GM18511 (cell line): ENCODE measurements at regions not wholly inside any gene's neighbourhood (a gene's known extent, or its start where the extent isn't known, plus 50 kb on each side); places are given as distances from the start of the nearest gene placed in this dataset.

ENCODE experiments used
- ATAC-seq: cut with Tn5 transposase; IDR thresholded peaks from one replicate; pipeline ENCODE4 v1.9.1; 2021; ENCODE audit warnings: mild to moderate bottlenecking, moderate library complexity; ENCODE audit not compliant: unreplicated experiment

DNA sequence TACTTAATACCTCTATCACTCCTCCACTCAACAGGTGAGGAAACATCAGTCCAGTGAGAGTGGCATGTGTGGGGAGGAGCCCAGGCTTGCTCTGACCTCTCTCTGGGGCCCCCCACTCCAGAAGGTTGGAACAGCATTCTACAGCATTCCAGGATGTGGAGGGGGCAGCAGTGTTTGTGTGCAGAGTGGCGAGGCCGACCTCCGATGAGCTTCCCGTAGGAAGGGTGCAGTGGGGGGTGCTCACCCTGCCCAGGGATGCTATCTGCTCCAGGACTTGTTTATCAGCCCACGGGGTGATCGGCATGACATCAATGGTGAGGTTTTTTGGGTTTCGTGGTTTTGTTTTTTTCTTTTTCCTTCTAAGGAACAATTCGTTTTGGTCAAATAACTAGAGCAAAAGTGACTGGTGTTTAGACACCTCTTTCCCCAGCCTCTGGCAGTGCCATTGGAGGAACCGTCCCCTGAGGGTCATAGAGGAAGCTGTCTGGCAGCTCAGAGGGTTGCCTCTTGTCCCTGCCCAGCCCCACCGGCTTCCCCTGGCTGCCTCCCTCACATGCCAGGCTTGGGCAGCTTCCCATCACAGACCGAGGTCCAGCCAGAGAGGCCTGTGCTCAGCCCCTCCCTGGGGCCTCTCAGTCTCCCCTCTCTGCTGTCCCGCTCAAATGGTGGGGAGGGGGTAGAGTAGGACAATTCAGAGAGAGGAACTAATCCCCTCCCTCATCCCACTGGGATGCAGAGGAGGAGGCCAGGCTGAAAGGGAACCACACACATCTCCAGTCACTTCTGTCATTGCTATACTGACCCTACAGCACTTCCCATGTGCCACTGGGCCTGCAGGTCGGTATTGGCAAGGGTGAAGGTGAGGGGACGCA, 96.5 kb downstream of the ZFP36L2 start:
- ATAC-seq, result no peak

DNA sequence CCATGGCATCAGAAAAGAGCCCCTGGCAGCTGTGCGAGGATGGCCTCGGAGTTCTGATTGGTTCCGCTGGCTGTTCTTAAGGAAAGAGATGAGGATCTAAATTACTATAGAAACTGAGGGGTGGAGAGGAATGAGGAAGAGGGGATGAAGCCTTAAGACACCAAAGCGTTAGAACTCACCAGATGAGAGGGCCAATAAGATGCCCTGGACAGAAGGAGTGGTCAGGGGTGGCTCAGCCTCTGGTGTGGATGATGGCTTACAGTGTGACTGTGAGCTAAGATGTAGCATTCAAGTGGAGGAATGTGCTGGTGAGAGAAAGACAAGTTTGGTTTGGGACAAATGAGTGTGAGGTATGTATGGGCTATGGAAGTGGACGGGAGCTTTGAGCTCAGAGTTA, 97.8 kb downstream of the ZFP36L2 start:
- ATAC-seq, result no peak

DNA sequence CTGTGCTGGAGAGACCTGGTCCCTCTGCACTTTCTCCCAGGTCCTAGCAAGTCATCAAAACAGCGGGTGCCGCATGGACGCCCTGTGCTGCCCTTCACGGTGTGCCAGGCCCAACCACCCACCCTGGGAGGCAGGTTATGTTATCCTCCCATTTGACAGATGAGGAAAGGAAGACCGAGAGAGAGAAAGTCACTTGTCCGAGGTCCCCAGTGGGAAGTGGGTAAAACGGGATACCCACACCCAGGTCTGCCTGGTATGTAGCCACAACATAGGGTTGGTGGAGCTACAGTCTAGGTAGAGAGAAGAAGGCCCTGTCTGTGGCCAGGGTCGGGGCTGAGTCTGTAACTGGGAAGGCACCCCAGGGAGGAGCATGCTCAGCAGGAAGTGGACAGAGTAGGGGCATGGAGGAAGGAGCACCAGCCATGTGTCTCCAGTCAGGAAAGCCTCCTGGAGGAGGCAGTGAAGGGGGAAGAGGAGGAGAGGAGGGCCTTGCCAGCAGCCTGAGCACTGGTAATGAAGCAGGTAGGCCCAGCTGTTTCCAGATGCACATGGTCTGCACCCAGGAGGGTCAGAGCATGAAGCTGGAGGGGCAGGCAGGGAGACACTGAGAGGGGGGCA, 98.4 kb downstream of the ZFP36L2 start:
- ATAC-seq, result no peak

DNA sequence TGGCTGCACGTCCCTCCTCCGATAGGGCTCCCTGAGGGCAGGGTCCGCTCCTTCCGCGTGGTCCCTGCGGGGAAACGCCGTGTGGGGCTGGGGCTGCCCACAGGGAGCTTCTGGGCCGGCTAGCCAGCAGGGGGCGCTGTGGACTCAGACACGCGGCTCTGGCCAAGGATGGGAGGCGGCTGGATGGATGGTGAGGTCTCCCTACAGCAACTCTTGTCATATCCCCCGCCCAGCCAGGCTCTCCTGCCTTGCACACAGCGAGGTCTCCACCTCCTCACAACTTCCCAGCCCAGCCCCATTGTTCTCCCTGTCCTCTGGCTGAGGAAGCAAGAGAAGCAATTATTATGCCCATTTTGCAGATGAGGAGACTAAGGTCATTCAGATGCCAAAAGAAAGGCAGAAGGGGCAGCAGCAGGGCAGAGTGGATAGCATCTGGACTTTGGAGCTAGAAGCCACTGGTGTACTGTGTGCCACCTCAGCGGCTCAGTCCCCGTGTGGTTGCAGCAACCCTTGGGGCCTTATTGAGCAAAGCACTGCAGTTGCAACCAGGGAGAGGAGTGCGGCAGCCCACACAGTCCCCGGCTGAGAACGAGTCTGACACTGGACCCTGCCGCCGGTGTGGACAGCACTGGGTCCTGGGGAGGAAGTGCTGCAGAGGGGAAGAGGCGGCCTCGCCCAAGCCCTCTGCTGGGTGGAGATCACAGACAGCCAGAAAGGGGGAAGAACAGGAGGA, 99.0 kb downstream of the ZFP36L2 start:
- no peak for ATAC-seq

DNA sequence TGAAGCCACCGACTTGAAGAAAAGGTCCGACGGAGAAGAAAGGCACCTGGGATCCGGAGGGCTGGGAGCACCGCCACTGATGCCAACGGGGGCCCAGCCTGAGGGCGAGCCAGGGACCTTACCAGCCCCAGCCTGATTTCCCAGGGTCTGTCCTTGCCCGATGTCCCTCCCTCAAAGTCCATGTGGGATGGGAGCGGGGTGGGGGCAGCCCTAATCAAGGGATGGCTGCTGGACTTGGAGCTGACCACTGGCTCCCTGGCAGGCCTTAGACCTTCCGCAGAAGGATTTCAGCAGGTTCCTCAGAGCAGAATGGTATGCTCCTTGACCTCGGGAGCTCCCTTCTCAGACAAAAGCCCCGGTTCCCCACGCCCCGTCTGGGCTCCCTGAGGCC, 99.6 kb downstream of the ZFP36L2 start:
- no peak for ATAC-seq

DNA sequence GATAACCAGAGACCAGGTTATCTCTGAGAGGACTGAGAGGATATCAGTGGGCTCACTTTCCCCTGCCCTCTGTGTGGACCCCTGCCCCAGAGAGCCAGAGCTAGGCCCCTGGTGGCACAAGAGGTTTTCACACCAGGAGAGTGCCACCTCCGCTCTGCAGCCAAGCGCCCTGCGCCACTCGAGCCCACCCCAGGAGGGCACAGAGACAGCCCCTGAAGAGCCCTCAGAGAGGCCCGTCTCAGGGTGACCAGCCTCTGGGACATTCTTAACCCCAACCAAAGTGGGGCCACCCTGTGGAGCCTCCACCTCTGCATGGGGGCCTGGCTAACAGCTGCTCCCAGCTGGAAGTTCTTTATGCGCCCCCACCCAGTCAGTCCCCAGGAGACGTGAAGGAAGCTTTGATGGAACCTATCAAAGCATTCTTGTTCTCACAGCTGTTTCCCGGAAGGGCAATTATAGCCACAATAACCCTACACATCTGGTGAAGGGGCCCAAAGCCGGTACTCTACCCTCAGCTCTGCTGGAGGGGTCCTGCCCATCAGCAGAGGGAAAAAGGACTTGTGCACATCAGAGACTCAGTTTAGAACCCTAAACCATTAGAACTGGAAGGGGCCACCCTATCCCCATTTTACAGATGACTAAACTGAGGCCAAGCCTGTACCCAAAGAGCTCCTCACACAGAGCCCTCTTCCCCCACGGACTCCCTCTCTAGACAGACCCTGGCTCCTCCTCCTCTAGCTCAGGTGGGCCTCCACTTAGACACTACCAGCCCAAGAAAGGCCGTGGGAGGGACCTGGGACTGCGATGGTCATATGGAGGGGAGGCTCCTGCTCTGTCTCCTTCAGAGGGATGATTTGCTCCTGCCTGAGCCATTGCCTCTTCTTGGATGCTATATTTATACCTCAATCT, 101.1 kb downstream of the ZFP36L2 start:
- ATAC-seq, result no peak

DNA sequence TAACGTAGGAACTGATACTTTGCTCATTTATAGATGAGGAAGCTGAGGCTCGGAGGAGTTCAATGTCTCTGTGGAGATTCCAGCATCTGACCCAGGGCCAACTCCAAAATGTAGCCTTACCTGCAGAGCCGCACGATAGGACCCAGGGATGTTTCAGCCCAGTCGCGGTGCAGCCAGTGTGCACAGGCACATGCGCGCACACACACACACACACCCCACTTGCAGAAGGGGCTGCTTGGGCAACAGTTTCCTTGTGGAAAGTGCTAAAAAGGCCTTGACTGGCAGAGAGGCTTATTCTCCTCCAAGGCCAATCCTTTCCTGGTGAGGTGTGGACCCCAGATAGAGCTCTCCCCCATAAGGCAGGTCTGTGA, 101.7 kb downstream of the ZFP36L2 start:
- ATAC-seq, result no peak

DNA sequence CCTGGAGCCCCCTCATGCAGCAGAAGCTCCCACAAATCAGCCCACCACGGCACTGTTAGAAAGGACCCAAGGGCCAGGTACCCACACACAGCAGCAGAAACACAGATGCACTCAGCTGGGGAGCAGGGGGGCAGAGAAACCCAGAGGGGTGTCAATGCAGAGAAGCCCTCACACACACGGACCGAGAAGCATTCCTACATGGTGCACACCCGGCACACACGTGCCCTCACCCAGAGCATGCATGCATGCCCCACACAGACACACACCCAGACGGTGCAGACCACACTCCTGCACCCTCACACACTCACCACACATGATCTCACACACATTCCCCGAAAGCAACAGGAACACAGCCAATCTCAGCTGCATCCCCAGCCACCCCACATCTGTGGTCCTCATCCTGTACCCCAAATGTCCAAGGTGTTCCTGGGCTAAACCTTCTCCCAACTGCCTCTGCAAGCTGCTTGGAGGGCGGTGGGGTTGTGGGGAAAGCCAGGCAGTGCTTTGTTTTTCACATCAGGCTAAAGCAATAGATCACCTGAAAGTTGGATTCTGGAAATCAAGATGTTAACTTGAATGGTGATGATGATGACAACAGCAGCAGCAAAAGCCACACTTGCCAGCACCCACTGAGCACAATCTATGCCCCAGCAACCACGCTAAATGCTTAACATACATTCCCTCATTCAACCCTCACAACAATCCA, 102.3 kb downstream of the ZFP36L2 start:
- no peak for ATAC-seq

DNA sequence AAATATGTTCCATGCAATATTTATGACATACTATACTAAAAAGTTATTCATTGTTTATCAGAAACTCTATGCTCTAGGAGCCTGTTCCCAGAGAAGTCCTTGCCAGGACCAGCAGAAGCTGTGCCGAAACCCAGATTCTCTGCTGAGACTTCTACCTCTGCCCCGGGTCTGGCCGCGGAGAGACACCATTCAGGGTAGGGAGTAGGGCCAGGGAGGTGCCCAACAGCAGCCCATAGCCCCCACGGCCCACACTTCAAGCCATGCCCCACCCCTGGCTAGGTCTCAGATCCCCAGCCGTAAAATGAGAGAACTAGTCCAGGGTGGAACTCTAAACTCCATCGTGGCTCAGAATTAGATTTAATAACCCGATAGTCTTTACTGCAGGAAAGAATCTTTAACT, 102.9 kb downstream of the ZFP36L2 start:
- ATAC-seq, result no peak

DNA sequence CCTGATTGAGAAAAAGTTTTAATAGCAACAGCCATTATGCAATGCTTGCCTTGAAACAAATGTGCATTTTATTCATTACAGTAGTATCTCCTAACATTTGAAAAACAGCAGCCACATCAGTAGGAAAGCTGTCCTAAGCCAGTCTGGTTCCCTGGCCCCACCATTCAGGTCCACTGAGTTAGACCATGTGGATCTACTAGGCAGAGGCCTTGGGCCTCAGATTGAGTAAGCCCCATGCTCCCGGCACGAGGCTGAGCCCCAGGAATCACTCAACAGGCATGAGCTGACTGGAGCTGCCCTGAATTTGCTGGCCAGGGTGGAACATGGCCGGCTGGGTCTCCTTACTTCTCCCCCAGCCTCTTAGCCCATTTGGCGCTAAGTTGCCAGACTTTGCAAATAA, 103.4 kb downstream of the ZFP36L2 start:
- no peak for ATAC-seq

DNA sequence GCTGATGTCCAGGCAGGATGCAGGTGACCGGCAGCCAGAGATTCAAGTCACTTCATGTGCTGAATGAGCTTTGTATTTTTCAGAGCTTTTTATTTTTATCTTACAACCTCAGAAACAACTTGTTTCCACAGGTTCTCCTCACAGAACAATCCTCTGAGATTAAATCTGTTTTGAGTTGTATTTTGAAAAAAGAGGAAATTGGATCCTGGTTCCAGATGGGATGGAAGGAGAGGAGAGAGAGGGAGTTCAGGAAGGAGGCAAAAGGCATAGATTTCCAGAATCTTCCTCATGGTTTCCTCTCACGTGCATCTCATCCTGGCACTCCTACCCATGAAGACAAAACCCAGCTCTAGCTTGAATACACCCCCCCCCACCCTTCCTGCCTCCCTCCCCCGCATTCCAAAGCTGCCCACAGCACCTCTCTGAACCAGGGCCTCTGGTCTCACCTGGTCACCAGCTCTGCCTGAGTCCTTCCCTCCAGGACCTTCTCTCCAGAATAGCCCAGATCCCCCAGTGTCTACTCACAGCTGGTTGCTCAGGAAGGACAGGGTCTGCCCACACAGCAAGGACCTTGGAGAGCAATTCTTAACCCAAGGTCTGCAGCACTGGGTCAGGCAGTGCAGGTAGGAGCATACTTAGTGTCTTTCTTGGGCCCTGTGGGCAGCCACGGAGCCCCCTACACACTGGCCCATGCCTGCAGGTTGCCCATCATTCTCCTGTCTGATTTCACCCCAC, 104.7 kb downstream of the ZFP36L2 start:
- no peak for ATAC-seq

DNA sequence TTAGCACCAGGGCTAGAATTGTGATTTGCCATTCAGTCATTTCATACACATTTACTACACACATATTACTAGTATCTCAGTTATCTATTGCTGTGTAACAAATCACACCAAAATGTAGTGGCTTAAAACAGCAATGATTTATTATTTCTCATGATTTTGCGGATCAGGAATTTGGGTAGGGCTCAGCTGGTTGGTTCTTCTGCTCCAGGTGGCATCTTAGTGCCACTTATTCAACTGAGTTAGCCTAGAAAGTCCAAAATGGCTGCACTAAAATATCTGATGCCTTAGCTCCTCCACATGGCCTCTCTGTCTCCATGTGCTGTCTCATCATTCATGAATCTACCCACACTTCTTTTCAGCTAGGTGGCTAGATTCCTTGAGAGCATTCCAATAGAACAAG, 107.1 kb downstream of the ZFP36L2 start:
- ATAC-seq, result no peak

DNA sequence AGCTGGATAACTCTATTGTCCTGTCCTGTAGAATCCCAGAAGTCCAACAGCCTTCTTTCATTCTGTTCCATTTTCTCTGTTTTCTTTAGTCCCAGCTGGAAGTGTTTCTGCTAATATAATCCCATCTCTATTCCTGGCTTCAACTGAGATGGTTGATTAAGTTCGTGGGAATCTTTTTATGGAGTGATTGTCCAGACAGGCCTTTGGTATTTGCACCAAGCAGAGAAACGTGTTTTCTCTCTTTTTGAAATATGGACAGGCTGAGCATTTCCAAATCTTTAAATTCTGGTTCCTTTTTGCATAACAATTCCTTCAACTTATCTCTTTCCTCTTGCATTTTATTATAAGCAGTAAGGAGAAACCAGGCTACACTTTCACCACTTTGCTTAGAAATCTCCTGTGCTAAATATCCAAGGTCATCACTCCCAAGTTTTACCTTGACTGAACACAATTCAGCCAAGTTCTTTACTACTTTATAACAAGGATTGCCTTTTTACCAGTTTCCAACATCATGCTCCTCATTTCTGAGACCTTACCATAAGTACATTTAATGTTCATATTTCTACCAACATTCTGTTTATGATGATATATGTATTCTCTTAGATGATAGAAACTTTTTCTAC, 108.8 kb downstream of the ZFP36L2 start:
- no peak for ATAC-seq

DNA sequence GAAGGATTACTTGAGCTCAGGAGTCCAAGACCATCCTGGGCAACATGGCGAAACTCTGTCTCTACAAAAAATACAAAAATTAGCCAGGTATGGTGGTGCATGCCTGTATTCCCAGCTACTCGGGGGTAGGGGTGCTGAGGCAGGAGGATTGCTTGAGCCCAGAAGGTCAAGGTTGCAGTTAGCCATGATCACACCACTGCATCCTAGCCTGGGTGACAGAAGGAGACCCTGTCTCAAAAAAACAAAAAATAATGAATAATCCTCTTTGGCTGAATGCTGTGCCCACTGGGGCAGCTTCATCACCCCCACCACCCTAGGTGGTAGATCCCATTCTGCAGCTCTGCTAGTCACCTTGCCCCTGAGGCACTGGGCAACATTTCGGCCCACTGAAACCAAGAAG, 109.4 kb downstream of the ZFP36L2 start:
- no peak for ATAC-seq

DNA sequence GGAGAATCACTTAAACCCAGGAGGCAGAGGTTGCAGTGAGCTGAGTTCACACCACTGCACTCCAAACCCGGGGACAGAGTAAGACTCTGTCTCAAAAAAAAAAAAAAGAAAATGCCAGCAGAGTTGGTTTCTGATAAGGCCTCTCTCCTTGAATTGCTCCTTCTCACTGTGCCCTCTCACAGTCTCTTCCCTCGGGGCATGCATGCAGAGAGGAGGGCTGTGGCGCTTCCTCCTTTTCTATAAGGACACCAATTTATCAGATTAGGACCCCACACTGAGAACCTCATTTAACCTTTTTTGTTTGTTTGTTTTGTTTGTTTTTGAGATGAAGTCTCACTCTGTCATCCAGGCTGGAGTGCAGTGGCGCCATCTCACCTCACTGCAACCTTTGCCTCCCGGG, 110.5 kb downstream of the ZFP36L2 start:
- ATAC-seq, result no peak

DNA sequence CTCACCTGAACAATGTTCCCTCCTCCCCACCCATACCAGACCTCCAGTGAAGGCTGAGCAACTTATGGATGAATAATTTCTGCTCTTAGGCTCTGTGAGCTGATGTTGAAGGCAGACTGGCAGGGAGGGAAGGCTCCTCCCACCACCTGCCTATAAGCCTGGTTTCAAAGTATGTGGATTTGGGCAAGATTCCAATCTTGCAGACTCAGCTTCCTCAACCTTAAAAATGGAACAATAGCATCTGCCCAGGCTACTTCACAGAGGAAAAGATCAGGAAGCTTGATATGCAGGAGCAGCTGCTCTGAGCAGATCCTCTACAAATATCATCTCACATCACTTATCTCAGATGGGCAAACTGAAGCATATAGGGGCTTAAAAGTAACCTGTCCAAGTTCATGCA, 112.2 kb downstream of the ZFP36L2 start:
- ATAC-seq, result no peak

DNA sequence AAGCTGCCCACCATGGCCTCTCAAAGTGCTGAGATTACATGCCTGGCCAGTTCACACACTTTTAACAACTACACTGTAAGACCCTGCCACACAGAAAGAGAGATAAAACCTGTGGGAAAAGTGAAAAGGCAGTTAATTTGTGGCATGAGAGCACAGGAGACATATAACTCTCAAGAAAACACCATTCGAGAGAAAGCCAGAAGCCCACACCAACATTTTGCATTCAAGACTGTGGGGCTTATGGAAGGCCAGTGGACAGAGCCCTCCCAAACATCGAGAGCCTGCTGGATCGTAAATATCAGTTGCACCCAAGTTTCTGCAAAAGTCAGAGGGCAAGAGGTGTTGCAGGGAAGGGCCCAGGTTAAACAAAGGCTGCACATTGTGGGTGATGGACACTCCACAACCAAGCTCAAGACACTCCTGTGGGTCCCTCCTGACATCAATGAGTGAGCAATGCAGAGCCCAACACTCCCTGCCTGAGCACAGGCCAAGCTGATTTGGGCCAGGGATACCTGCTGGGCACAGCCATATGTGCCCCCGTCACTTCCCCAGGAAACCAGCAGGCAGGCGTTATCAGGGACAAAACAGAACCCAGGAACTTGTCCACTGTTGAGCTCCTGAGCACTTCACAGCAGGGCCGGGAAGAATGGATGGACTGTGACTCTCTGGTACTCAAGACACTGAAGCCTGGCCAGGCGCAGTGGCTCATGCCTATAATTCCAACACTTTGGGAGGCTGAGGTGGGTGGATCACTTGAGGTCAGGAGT, 114.4 kb downstream of the ZFP36L2 start:
- ATAC-seq, result no peak

DNA sequence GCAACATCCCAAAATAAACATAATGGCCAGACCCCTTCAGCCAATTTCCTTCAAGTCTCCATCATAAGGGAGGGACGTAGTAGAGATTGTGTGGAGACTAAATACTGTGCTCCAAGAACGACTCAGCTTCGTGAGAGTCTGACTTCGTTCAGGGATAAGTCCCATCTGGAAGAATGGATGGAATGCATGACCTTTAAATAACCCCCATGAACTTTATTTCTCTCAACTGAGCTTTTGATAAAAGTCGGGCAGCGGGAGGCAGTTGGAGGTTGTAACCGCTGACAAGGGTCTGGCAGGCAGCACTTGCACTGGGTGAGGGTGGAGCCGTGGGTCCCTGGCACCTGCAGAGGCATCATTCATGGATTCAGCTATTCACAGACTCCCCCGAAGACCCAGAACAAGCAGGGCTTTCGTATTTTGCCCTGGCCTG, 115.9 kb downstream of the ZFP36L2 start:
- ATAC-seq, result no peak
